AML-193 (cell line): ENCODE measurements at regions not wholly inside any gene's neighbourhood (a gene's known extent, or its start where the extent isn't known, plus 50 kb on each side); places are given as distances from the start of the nearest gene placed in this dataset.
"Not testable (repeated sequence)": the region's sequence is repeated elsewhere in the genome, so short reads cannot be mapped to it uniquely, and the experiment has no call there.

ENCODE experiments used
- DNase-seq, 2 experiments: peaks; one replicate each; lab custom pipeline; 2025; lab: John Stamatoyannopoulos, UW

DNA sequence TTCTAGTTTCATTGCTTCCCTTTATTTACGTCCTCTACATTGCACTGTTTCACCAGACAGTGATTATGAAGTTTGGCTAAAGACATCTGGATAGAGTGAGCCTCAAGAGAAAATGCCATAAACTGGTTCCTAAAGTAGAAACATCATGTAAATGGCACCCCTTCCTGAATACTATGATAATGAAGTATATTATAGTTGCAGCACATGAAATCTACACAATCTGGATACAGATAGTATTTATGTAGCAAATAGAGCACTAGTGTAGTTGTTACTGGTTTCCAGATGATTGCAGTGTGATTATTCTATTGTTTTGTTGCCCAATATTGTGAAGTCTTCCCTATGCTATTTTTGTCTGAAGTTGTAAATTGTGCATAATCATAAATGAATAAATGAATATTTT is 2786.9 kb upstream of the PCDH20 start:
- no peak for DNase-seq

DNA sequence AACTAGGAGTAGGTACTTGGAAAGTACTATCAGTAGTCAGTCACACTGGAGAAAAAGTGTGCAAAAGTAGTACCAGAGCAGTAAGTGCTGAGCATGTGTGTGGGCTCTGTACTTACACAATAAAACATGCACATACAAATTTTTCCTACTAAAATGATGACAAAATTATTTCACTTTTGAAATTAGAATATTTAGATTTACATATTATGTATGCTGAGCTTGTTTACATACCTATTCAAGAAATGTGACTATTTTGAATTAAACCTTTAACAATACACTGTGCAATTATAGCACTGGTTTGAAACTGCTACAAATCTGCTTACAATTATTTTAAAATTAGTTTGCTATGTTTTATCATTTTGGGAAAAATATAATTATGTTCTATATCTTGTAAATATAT is 2781.6 kb upstream of the PCDH20 start:
- no peak for DNase-seq

DNA sequence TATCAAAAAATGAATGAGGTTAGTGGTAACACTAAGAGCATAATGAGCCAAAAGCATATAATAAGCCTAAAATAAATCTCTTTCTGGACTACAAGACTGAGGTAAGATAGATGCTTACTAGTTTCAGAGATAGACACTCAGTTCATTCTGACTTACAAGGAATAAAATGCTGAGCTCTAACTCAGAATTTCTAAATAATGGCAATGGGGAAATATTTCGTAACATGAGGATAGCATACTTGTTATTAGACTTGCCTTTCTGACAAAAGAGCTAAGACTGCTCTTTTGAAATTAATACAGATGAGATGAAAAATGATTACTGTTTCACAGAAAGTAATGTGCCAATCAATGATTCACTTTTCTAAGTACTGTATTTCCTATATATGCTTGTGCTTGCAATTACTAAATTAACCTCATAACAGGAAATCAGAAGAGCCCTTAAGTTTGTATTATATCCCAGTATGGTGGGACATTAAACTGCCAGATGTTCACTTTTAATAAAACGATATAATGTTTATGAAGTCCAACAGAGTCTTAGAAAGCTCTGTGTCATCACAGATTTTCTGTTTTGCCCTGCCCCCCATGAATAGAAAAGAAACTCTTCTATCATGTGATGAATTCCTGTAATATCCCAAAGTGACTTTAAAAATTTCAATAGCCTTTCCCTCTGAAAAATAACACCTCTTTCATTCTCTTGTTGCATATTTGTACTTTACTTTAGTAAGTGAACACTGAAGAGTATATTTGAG is 2771.0 kb upstream of the PCDH20 start:
- no peak for DNase-seq

DNA sequence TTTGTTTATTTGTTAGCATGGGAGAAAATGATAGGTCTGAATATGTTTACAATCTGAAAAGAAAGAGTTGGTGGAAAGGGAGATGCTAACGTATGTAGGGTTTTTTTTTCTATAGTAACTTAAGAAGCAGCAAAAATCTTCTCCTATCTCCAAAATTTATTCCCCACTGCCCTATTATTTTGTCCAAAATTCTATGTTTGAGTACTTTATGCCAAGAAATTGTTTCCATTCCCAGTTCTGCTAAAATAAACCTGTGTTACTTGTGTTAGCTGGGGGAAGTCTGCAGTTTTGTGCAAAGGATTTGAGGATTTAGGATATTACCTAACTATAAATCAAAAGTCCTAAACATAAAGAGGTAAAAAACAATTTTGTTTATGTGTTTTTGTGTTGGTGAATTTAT is 2770.4 kb upstream of the PCDH20 start:
- no peak for DNase-seq

DNA sequence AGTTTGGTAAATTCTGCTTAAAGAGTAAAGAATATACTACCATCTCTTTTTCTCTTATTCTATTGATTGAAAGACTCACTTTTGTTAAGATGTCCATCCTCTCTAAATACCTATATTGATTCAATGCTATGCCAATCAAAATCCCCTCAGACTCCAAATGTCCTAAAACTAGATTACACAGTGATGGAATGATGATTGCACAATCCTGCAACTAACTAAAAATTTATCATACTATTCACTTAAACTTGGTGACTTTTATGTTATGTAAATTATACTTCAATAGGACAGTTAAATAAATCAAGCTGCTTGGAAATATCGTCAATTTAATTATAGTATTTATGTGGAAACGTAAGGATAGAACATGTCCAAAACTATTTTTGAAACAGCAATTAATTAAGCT is 2765.1 kb upstream of the PCDH20 start:
- DNase-seq: no peak

DNA sequence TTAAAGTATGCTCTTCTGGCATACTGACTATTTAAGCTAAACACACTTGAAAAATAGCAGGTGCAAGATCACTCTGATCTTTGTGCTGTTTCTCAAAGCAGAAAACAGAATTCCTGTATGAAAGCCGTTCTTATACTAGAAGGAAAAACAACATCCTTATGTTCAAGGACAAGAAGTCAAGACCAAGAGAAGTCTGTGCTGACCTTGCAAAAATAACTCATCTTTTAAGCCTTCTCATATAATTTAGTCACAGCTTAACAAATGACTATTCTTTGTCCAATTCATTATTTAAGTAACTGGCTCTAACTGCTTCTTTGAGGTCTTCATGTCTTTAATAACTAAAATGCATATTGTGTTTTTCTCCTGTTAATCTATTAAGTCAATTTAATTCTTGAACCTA is 2750.2 kb upstream of the PCDH20 start:
- no peak for DNase-seq

DNA sequence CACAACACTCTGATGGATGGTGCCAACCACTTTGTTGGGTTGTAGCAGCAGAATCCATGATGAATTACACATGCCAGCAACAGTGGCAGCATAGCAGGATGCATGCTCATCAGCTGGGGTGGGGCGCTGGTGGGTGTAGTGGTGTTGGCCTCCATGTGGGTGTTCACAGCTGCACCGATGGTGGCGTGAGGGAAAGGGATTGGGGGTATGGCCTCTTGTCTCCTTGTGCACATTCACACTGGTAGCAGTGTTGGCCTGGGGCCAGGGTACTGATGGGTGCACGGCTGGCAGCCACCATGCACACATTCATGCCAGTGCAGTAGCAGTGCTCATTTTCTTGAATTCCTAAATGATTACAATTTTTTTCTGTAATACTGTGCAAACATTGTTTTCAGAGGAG is 2748.8 kb upstream of the PCDH20 start:
- no peak for DNase-seq

DNA sequence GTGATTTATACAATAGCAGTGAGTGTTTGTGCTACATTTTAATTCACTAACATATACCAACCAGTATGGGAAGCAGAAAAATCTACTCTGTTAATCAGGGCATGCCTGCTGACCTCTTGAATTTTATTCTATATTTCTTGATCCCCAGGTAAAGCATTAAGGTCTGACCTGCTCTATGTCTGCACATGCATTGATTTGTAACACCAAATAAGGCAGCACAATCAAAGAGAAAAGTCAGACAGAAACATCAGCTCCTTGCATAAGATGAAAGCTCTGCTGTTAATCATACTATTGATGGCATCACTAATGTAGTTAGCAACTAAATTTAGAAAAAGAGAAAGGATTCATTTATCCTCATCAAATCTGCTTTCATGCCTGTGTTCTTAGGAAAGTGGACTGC is 2744.8 kb upstream of the PCDH20 start:
- no peak for DNase-seq

DNA sequence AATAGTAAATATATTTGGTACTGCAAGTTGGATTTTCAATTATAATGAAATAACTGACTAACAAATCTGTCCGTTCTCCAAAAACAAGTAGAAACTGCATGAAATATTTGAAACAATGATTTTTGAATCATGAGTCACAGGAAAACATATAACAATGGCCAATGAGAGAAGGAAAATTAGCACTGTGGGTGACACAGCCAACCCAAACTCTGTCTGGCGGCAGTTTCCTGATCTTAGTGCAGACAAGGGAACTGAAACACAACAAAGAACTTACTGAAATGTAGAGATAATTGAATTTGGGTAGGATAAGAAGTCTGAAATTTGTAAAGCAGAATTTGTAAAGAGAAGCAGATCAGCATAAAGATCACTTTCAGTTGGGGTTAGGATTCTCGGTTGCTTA is 2743.3 kb upstream of the PCDH20 start:
- no peak for DNase-seq

DNA sequence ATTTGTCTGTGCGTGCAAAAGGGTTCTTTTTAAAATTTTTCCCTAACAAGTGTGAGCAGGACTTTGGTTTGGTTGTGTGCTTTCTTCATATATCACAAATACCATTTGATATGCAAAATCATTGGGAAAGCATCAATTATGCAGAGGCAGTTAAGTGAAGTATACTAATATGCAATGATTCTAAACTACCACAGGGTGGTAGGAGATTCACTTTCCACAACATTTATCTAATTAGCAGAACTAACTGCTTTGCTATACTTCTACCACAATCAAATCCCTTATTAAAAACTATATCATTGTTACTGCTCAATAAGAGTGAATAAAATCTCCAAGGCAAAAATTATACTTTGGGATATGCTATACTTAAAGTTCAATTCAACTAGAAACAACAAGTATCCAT is 2738.9 kb upstream of the PCDH20 start:
- DNase-seq: no peak

DNA sequence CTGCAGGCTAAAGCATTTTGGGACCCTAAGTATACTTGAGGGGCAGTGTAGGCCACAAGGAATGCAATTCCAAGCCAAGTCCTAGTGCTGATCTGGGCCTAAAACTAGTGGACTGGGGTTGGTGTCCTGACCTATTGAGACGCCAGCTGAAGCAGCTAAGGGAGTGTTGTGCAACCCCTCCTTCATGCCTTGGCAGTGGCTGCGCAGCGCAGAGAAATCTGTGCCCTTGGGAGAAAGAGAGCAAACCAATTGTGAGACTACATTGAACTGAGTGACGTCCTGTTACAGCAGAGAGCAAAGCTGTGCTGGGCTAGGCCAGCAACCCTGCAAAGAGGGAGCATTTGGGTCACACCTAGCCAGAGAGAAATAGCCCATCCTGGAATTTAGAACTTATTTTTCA is 2715.0 kb upstream of the PCDH20 start:
- DNase-seq: no peak

DNA sequence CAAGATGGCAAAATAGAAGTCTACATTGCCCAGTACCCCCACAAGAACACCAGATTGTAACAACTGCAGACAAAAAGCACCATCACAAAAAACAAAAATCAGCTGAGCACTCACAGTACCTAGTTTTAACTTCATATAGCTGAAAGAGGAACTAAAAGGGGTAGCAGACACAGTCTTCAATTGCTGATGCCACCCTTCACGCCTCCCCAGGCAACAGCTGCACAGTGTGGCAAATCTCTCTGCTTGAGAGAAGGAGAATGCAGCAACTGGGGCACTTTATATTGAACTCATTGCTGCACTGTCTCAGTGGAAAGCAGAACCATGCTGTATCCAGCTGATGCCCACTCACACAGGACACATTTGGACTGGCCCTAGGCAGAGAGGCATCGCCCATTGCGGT is 2714.5 kb upstream of the PCDH20 start:
- DNase-seq: no peak

DNA sequence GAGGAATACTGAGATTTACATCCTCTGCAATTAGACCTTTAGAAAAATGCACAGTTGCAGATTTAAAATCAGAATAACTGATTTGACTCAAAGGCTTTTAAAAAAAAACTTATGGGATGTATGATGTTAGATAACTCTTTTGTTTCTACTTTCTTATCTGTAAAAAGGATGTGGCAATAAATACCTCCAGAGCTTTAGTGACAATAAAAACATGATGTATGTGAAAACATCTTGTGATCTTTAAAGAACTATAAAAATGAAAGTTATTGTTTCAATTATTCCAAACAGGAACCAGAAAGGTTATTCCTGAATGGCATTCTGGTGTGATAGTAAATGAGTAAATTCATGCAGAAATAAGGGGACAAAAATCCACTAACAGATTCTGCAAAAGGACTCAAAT is 2712.2 kb upstream of the PCDH20 start:
- no peak for DNase-seq

DNA sequence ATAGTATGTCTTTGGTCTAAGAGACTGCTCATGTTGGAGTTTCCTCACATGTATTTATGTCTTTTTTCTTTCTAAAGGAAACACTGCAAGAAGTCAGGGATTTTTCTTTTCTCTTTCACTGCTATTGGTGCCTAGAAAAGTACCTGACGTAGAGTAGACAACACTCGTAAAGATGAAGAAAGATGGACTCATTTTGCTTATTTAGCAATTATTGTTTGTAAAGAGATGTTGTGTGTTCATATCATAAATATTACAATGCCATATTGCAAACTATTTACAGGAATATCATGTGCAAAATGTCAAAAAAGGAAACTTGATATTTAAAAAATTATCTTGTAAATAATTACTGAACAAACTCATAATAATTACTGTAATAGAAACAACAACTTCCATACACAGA is 2711.5 kb upstream of the PCDH20 start:
- DNase-seq: no peak

DNA sequence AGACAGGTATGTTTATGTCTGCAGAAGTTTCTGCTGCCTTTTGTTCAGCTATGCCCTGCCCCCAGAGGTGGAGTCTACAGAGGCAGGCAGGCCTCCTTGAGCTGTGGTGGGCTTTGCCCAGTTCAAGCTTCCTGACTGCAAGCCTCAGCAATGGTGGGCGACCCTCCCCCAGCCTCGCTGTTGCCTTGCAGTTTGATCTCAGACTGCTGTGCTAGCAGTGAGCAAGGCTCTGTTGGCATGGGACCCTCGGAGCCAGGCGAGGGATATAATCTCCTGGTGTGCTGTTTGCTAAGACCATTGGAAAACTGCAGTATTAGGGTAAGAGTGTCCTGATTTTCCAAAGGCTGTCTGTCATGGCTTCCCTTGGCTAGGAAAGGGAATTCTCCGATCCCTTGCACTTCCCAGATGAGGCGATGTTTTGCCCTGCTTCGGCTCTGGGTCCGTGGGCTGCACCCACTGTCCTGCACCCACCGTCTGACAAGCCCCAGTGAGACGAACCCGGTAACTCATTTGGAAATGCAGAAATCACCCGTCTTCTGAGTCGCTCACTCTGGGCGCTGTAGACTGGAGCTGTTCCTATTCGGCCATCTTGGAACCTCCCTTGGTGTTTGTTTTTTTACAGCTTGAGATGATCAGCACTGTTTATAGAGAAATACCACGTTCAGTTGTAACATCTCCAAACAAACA is 2705.5 kb upstream of the PCDH20 start:
- not testable (repeated sequence) for DNase-seq

DNA sequence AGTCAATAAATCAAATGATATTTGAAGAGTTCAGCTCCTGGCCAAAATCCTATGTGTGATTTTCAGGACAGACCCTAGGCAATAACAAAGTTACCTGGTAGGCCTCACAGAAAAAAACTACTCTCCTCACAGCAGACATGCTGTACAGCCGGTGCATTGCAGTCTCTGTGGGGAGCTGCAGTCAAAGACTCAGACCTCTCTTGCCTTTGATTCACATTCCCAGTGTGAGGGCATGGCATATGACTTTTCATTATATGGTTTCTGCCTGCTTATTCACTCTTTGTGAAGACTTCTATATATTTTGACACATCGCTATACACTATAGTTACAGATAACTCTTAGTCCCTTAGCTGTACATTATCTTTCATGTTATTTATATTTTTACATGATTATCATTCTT is 2684.3 kb upstream of the PCDH20 start:
- no peak for DNase-seq

DNA sequence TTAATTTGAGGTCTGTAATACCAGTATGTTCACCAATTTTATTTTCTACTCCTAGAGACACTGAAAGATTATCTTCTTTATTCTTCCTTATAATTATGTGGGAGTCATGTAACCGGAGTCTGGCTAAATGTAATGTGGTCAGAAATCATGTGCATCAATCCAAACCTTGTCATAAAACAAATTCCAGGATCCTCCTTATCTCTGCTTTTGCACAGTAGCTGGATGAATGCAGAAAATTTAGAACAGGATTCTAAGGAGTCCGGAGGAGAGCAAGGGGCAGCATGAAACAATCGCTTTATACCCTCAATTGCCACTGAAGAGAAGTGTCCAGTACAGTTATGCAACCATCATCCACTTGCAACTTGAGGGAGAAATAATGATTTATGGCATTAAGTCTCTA is 2674.7 kb upstream of the PCDH20 start:
- DNase-seq: no peak

DNA sequence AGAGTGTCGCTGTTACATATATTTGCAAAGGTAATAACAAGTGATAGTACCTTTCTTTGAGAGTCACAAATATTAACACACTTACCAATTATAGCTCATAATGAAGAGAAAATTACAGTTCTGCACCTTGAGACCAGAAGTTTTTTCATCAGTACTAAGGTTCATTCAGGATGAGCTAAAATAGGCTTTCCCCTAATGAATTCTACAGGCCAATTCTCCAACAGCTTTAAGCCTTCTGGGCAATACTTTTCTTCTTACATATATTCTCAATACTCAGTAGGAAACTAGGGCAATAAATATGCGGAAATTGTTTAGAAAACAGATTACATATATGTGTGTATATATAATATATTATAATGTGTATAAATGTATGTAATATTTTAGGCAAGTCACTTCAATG is 2672.8 kb upstream of the PCDH20 start:
- no peak for DNase-seq

DNA sequence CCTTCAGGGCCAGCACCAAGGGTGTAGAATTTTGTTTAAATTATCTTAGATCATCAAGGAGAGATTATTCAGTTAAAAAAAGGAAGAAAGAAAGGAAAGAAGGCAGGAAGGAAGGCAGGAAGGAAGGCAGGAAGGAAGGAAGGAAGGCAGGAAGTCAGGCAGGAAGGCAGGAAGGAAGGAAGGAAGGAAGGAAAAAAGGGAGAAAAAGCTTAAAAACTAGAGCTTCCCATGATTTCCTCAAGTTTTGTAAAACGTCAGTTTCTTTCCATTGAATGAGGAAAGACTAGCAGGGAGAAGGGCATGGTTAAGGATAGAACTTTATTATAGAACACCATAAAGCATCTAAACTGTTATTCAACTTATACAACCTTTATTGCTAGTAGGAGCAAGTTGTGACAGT is 2672.0 kb upstream of the PCDH20 start:
- DNase-seq: no peak

DNA sequence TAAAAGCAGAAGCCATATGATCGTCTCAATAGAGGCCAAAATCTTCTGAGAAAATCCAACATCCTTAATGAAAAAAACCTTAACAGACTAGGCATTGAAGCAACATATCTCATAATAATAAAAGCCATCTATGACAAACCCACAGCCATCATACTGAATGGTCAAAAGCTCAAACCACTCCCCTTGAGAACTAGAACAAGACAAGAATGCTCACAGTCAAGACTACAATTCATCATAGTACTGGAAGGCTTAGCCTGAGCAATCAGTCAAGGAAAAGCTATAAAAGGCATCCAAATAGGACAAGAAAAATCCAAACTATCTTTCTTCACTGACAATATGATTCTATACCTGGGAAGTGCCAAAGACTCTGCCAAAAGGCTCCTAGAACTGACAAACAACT is 2668.2 kb upstream of the PCDH20 start:
- no peak for DNase-seq

DNA sequence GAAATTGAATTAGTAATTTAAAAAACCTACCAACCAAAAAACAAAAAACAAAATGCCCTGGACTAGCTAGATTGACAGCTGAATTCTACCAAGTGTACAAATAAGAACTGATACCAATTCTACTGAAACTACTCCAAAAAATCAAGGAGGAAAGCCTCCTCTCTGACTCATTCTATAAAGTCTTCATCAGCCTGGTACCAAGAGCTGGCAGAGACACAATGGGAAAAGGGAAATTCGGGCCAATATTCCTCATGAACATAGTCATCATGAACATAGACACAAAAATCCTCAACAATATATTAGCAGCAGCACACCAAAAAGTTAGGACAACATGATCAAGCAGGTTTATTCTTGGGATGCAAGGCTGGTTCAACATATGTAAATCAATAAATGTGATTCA is 2667.7 kb upstream of the PCDH20 start:
- DNase-seq: no peak

DNA sequence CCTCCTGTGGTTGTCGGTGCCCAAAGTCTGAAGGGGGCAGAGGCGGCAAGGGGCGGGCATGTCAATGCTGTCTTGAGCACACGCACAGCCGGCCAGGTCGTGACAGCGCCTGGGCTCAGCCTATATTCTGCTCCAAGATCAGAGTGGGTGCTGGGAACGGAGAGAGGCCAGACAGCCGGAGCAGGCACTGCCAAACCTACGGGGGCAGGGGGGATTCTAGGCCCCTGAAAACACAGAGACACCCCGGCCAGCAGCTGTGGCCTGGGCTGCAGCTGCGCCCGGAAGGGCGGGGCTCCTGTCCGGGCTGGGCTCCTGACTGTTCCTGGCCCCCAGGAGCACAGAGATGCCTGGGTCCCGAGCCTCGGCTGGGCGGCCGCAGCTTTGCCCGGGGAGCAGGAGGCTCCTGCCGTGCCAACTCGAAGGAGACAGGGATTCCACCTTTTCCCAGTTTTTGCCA is 2662.9 kb upstream of the PCDH20 start:
- DNase-seq: no peak

DNA sequence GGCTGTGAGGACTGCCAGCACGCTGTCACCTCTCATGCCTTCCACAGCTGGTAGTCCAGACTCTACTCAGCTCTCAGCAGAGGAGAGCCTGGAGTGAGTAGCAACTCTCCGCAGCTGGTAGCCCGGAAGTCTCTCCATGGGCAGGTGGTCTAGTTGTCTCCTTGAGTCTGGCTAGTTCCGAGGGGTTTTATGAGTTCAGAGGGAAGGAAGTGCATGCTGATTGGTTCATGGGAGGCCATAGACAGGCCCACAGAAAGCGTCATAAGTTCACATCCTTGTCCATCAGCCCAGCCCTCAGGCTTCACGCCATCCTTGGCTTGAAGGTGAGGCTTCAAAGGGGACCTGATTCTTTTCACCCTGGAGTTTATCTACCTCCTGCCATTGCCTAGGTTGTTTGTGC is 2662.4 kb upstream of the PCDH20 start:
- DNase-seq: no peak
